ENCODE measurements at regions not wholly inside any gene's neighbourhood (a gene's known extent, or its start where the extent isn't known, plus 50 kb on each side); places are given as distances from the start of the nearest gene placed in this dataset.

DNA sequence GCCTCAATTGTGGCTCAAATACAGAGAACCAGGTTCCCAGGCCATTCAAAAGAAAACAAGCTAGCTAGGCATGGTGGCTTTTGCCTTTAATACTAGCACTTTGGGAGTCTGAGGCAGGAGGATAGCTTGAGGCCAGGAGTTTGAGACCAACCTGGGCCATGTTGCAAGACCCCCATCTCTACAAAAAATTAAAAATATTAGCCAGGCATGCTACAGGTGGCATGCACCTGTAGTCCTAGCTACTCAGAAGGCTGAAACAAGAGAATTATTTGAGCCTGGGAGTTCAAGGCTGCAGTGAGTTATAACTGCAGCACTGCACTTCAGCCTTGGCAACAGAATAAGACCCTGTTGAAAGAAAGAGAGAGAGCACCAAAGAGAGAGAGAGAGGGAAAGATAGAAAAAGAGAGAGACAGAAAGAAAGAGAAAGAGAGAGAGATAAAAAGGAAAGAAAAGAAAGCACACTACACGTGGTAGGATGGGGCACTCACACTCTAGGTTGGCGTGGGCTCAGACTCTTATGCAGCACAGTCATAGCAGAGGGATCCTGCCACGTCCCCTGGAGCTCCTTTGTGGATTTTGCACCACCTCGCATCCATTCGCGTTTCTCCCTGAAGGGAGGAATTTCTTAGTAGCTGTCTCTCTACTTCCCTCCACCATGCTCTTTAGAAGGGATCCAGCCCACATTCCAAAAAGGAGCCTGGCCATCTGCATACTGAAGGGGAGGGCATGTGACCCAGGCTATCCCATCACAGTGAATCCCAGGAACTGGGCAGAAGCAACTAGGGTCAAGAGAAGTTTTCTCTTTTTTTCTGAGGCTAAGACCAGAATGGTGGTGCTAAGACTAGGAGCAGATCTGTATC lies 789.9 kb downstream of the UQCRFS1 start (continued):
- TF ChIP-seq PRDM15 (CRISPR knock-in tag; IDR thresholded peaks at IDR 0.05) = no peak

DNA sequence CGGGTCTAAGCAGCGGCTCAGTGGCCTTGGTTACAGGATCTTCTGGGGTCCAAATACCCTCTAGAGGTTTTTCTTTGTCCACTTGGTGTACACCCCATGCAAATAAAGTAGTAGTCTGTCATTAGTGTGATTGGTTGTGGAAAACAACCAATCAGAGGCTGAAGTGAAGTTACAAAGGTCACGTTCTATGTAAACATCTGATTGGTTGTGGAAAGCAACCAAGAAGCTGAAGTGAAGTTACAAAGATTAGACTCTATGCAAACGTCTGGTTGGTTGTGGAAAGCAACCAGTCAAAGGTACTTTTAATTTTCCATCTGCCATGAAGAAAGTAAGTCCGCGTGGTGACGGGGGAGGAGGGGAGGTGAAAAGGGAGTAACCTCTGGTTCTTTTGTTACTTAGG lies 790.9 kb downstream of the UQCRFS1 start:
- ChIA-PET CTCF (no interaction called here), POLR2A (no interaction called here), SMC1A (ENCODE audit: uncharacterized antibody, unreplicated experiment) (no interaction called here), RAD21 (ENCODE audit: unreplicated experiment) (interaction anchor here (1.0 to 4.1 kb wide), 3 partner anchors 16 to 26 kb away, joined by 3 to 11 read pairs (median 6); no protein-coding TSS in a partner anchor)
- intact Hi-C loops (cut with micrococcal nuclease; ENCODE audit: unreplicated experiment) = no loop called here
- no peak overlapping the region for H2AFZ ChIP-seq (ENCODE audit: control insufficient read depth, low read depth, low read length)
- no TSS peak for BruUV-seq (replicated peaks)
- no peak overlapping the region for H3K4me2 ChIP-seq (ENCODE audit: control insufficient read depth, insufficient read depth)
- WGBS (ENCODE audit: insufficient coverage, insufficient replicate concordance, low lambda C conversion rate, missing lambda C conversion rate) = 23% methylated on average over 7 of the region's 7 CpGs
- no peak for TF ChIP-seq GABPA (IDR thresholded peaks at IDR 0.05; ENCODE audit: low read depth)
- TF ChIP-seq E2F8 (IDR thresholded peaks at IDR 0.05; ENCODE audit: low read depth, partially characterized antibody) = no peak
- no peak for TF ChIP-seq KAT2A (conservative IDR thresholded peaks at IDR 0.05; ENCODE audit: control insufficient read depth, low read depth, low read length)
- no peak for TF ChIP-seq E2F4 (IDR thresholded peaks at IDR 0.05; ENCODE audit: low read depth, low read length)
- no peak for TF ChIP-seq NFYB (IDR thresholded peaks at IDR 0.05; ENCODE audit: insufficient read depth, low read depth, low read length)
- H3K27me3 ChIP-seq (replicated peaks in 1 of 2; ENCODE audit: control insufficient read depth in 2 of 2, insufficient read depth in 2 of 2, low read length in 1 of 2) = no peaks in the 10 kb centered on the region
- no peak overlapping the region for H3K4me3 ChIP-seq
- no peak for ATAC-seq
- no peaks in the 10 kb centered on the region for H3K4me1 ChIP-seq (ENCODE audit: control insufficient read depth, insufficient read depth, low read length)
- no peak overlapping the region for H3K27ac ChIP-seq (ENCODE audit: control insufficient read depth, insufficient read depth)
- no peak for FAIRE-seq
- no peaks in the 10 kb centered on the region for H3K79me2 ChIP-seq (ENCODE audit: control insufficient read depth, insufficient read depth, low read length)
- in situ Hi-C loops (cut with MboI) = no loop called here
- H3K36me3 ChIP-seq (ENCODE audit: control insufficient read depth in 2 of 2, insufficient read depth in 2 of 2, low read length in 1 of 2) = no peaks in the 10 kb centered on the region
- no peaks in the 10 kb centered on the region; the same call in 2 of the 3 replicates for H3K9me3 ChIP-seq (replicated peaks; ENCODE audit: control insufficient read depth, insufficient read depth, low read length)
- no peak for DNase-seq (ENCODE audit: low read depth, low spot score)
- H4K20me1 ChIP-seq (ENCODE audit: control insufficient read depth, insufficient read depth) = no peaks in the 10 kb centered on the region
- H3K9ac ChIP-seq (ENCODE audit: control insufficient read depth, insufficient read depth, low read length) = no peak overlapping the region
